SH-SY5Y (cell line): ENCODE measurements at regions not wholly inside any gene's neighbourhood (a gene's known extent, or its start where the extent isn't known, plus 50 kb on each side); places are given as distances from the start of the nearest gene placed in this dataset.

Experiments
- GATA2 ChIP-seq: IDR thresholded peaks from 2 replicates; pipeline ENCODE4 v1.6.1; 2011; ENCODE audit warnings: mild to moderate bottlenecking, low read depth, low read length
- GATA3 ChIP-seq: IDR thresholded peaks from 2 replicates; pipeline ENCODE4 v1.6.1; 2011; ENCODE audit warnings: low read depth, mild to moderate bottlenecking, low read length, moderate library complexity

GRCh38 chr3:168405288-168405687 is 309.6 kb upstream of the GOLIM4 start:
- TF ChIP-seq GATA3 (no peak), GATA2 (no peak)
